SJSA1 (cell line): ENCODE measurements at regions not wholly inside any gene's neighbourhood (a gene's known extent, or its start where the extent isn't known, plus 50 kb on each side); places are given as distances from the start of the nearest gene placed in this dataset.

Experiments
- DNase-seq, 2 experiments: peaks; one replicate each; pipeline ENCODE4 v3.0.0-alpha.2; 2015 to 2020; ENCODE audit warnings: low spot score in 2 of 2, low read depth in 1 of 2
- H3K27ac ChIP-seq: fragments of 250-450 bp; sonication (Bioruptor Pico); 2 replicates; pipeline ENCODE4 v1.5.1; 2020; ENCODE audit warnings: mild to moderate bottlenecking, moderate library complexity
- H3K27me3 ChIP-seq: fragments of 250-450 bp; sonication (Bioruptor Pico); replicated peaks from 2 replicates; pipeline ENCODE4 v1.5.1; 2020; ENCODE audit warnings: mild to moderate bottlenecking, moderate library complexity
- H3K36me3 ChIP-seq: fragments of 250-450 bp; sonication (Bioruptor Pico); 2 replicates; pipeline ENCODE4 v1.5.1; 2020; ENCODE audit warnings: mild to moderate bottlenecking
- H3K4me1 ChIP-seq: fragments of 250-450 bp; sonication (Bioruptor Pico); replicated peaks from 2 replicates; pipeline ENCODE4 v1.6.1; 2021; ENCODE audit warnings: mild to moderate bottlenecking
- H3K4me3 ChIP-seq: fragments of 250-450 bp; sonication (Bioruptor Pico); 2 replicates; pipeline ENCODE4 v1.5.1; 2020; ENCODE audit warnings: mild to moderate bottlenecking
- H3K9me3 ChIP-seq: fragments of 250-450 bp; sonication (Bioruptor Pico); replicated peaks from 2 replicates; pipeline ENCODE4 v1.5.1; 2020; ENCODE audit warnings: mild to moderate bottlenecking

DNA sequence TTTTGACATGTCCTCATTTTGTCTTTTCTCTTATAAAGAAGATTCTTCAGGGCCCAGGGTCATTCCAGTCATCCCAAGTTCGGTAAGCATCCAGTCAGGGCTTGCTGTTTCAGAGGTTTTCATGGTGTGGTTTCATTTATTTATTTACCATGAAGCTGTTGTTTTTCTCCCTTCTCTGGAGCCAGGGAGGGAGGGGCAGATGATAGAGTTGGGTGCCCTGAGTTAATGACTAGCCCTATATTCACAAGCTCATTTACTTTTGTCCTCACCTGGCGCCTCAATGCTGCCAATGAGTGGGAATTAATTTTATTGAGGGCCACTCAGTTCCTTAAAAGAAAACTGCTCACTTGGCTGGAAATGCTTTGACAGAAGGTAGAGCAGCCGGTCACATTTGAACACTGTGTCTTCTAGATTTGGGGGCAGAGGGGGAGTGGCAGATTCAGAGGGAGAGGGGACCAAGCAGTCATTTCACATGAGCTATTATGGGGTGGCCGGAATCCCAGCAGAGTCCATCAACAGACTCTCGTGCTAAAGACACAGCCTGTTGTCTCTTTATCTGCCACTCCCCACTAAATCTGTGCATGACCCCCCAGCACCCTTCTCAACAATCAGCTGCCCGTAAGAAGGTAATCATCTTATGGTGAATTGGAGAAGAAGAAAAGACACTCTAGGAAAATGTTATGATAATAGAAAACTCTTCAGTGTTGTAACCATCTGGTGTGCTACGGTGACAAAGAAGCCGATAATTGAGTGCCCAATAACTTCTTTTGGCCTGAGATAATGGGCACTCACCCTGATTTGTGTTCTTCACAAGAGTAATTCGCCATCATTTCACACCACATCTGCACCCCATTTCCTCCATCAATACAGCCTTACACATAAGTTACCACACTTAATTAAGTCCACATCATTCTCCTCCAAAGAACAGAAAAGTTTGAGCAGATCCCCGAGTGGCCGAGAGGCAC is 573.5 kb upstream of the JAG1 start:
- Histone ChIP-seq H3K27me3 (no peaks in the 10 kb centered on the region), H3K27ac (no peak overlapping the region), H3K4me3 (no peak overlapping the region), H3K9me3 (no peaks in the 10 kb centered on the region), H3K4me1 (no peaks in the 10 kb centered on the region), H3K36me3 (no peaks in the 10 kb centered on the region)
- no peak for DNase-seq

DNA sequence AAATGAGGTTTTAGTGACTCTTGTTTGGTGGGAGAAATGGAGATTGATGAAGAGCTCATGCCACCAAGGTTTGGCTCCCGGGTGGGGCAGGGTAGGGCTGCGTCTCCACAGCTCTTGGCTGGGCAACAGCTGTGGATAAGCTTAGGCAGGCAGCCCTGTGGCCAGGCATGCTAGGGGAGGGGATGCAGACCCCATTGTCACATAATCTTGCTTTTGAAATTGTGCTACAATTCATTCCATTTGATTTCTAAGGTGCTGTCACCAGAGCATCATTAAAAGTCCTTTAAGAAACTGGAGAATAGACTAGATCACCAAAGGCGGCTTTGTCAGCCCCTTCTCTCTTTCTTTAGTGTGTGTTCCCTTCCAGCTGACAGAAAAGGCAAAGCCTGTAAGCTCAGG is 574.2 kb upstream of the JAG1 start:
- Histone ChIP-seq H3K9me3 (no peaks in the 10 kb centered on the region), H3K27me3 (no peaks in the 10 kb centered on the region), H3K36me3 (no peaks in the 10 kb centered on the region), H3K27ac (no peak overlapping the region), H3K4me1 (no peaks in the 10 kb centered on the region), H3K4me3 (no peak overlapping the region)
- DNase-seq = no peak

DNA sequence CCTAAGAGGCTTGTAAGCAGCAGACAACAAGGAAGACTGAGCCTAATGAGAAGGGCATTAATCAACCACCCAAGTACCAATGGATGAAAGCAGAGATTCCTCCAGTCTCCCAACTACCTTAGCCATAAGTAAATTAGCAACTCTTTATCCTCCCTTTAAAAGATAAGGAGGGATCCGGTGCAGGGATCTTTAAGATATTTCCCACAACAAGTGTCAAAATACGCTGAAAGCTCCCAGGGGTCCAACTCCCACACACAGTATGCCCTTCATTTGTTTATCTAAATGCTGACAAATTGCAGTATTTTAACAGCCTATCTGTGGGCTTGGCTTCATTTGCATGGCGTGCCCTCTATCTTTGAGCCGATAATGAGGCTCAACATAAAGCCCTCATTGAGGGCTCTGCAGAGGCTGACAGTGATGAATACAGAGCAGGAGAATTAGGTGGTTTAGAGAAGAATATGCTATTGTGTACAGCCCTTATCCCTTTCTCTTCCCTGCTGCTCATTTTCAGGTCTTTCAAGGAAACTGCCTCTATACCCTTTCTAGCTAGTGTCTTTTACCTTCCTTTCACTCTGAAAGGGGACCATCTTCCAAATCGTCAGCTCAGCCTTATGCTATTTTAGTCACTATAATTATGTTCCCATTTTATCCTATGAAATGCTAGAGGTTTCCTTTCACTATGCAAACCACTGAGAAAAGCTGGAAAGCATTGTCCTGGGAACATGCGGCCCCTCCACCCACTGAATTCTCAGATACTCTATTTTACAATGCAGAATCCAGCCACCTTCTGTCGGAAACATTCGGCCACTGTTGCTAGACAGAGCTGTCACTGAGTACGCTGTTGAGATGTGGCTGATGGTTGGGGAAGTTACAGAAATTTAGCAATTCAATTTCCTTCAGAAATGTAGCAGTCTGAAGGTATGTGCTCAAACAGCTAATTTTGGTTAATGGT is 575.2 kb upstream of the JAG1 start:
- no peak for DNase-seq
- Histone ChIP-seq H3K27me3 (no peaks in the 10 kb centered on the region), H3K27ac (no peak overlapping the region), H3K4me1 (no peaks in the 10 kb centered on the region), H3K36me3 (no peaks in the 10 kb centered on the region), H3K9me3 (no peaks in the 10 kb centered on the region), H3K4me3 (no peak overlapping the region)

DNA sequence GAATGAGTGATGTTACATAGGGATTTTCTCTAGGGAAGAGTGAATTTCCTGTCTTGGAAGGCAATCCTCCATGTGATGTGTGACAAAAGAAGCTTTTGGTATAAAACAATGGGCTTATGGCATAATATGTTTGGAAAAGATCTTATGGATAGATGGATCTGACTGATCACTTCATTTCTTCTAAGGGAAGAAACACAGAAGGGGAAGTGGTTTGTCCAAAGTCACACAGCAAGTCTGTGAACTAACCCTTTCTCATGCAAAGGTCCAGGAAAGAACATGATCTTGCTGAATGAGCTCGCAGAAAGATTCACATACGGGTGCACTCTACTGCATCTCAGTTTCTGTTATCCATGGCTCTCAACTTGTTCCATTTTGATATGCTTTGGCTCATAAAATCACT is 575.9 kb upstream of the JAG1 start:
- no peak overlapping the region for H3K27ac ChIP-seq
- H3K27me3 ChIP-seq = no peaks in the 10 kb centered on the region
- peaks cover 5% of the 10 kb centered on the region for H3K9me3 ChIP-seq
- no peaks in the 10 kb centered on the region for H3K4me1 ChIP-seq
- H3K4me3 ChIP-seq = no peak overlapping the region
- no peak for DNase-seq
- no peaks in the 10 kb centered on the region for H3K36me3 ChIP-seq

DNA sequence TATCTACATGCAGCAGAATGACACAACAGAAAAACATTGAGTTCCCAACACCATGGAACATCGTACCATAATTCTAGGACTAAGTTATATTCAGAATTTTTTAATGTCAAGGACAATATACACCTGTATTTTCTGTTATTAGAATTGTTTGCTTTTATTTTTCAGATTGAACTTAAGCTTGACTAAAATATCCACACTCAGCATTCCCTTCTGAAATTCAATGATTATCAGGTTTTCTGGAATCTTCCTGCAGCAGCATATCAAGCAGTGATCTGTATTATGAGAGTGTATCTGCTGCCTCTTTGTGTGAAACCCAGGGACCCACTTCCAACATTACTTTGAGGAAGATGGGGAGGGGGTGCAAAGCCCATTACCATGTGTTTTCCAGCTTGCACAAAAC is 578.6 kb upstream of the JAG1 start:
- Histone ChIP-seq H3K27me3 (no peaks in the 10 kb centered on the region), H3K36me3 (no peaks in the 10 kb centered on the region), H3K9me3 (peaks cover 5% of the 10 kb centered on the region), H3K27ac (no peak overlapping the region), H3K4me3 (no peak overlapping the region), H3K4me1 (no peaks in the 10 kb centered on the region)
- no peak for DNase-seq

DNA sequence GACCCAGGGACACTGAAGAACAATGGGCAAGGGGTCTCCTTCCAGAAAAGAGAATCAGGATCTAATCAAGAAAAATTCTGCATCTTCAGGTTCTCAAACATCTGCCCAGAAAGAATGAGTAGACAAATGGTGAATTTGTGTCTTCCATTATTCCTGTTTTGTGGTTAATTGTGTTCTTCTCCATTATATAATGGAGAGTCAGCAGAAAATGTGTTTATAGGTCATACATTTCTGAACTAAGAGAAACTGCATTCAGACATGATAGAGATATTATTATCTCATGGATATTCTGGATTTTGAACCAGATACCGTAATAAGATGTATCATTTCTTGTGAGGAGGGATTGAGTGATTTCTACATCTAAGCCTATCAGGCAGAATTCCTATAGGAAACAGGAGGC is 581.7 kb upstream of the JAG1 start:
- peaks cover 5% of the 10 kb centered on the region for H3K9me3 ChIP-seq

DNA sequence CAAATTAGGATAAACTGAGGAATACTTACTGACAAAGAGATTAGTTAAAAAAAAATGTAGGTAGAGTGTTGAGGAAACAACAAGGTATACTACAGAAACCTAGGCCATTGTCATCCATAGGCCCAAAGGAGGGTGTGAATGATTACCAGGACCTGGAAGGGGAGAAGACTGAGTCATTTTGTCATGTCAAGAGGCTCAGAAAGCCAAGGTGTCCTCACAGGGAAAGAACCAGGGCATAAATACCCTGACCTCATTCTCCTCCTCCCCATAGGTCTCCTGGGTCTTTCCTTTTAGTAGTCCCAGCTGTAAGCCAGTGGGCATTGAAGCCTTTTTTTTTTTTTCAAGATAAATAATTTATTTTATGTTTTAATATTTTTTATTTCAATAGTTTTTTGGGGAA is 582.1 kb upstream of the JAG1 start:
- peaks cover 5% of the 10 kb centered on the region for H3K9me3 ChIP-seq
- H3K36me3 ChIP-seq = no peaks in the 10 kb centered on the region
- H3K4me3 ChIP-seq = no peak overlapping the region
- no peak overlapping the region for H3K27ac ChIP-seq
- DNase-seq = no peak
- no peaks in the 10 kb centered on the region for H3K27me3 ChIP-seq
- peaks cover 3% of the 10 kb centered on the region for H3K4me1 ChIP-seq

More for the DNA sequence above, 581.7 kb upstream of the JAG1 start:
- no peak overlapping the region for H3K4me3 ChIP-seq
- H3K27ac ChIP-seq = no peak overlapping the region
- no peak for DNase-seq
- H3K27me3 ChIP-seq = no peaks in the 10 kb centered on the region
- H3K4me1 ChIP-seq = no peaks in the 10 kb centered on the region; the same call in 1 of the 2 replicates
- H3K36me3 ChIP-seq = no peaks in the 10 kb centered on the region

DNA sequence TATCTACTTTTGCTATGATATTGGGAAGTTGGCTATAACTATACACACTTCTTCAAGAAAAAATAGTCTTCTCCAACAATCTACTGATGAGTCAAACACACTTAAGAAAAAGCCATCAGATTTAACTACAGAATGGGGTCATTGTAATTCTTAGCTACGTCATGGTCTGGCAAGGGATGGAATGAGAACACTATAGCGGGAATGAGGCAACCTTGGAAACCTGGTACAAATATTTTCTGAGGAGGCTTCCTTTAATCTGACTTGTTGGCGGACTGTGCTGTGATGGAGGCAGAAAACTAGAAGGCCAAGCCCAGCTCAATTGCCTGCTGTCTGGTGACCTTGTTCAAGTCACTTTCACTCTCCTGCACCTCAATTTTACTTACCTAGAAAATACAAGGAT is 586.8 kb upstream of the JAG1 start:
- no peaks in the 10 kb centered on the region for H3K36me3 ChIP-seq
- H3K4me1 ChIP-seq = peaks cover 16% of the 10 kb centered on the region
- H3K27ac ChIP-seq = no peak overlapping the region
- no peak for DNase-seq
- no peak overlapping the region for H3K4me3 ChIP-seq
- no peaks in the 10 kb centered on the region; the same call in 1 of the 2 replicates for H3K9me3 ChIP-seq
- H3K27me3 ChIP-seq = no peaks in the 10 kb centered on the region

DNA sequence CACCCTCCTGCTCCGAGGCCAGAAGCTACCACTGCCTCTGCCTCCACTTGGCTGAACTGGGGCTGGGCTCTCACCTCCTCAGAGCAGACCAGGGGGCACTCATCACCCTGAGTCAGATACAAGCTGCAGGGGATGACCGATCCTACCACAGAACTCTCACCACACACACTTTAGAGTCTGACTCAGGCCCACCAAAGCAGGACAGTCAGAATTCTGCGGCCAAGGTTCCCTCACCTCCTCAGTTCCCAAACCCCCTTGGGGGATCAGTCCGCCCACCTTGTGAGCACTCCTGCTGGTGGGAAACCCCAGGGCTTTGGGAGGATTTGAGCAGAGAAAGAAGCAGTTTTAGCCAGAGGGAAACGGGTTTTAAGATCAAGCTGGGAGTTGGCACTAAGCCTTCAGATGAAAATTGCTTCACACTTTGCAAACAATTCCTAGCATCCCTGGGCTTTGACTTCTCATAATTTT is 587.8 kb upstream of the JAG1 start:
- DNase-seq = peak; percentile 76 to 81
- peak overlapping the region; percentile 35 for H3K27ac ChIP-seq

DNA sequence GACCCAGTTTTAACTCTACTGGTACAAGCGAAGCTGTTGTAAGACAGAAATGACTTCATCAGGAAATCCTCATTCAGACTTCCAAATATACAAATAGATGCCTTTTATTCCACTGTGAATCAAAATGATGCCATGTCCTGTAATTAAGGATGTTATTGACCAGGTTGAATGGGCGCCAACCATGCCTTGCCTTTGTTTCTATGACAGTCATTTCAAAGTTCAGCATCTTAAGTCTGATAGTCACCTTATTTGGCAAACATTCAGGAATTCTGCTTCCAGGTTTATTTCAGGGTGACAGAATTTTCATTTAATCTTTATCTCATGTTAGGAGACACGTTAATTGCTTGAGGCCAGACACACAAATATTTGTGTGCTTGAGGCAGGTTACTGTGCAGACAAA is 592.8 kb upstream of the JAG1 start:
- Histone ChIP-seq H3K4me3 (no peak overlapping the region), H3K36me3 (no peaks in the 10 kb centered on the region), H3K9me3 (no peaks in the 10 kb centered on the region), H3K4me1 (peaks cover 28% of the 10 kb centered on the region), H3K27ac (0 out of 2 replicates have a peak overlapping the region, but pooled peaks have one; percentile 9), H3K27me3 (no peaks in the 10 kb centered on the region)
- DNase-seq = peak in 1 of 2 experiments; percentile 16

More for the DNA sequence above, 587.8 kb upstream of the JAG1 start:
- H3K9me3 ChIP-seq = no peaks in the 10 kb centered on the region
- no peak overlapping the region for H3K4me3 ChIP-seq
- H3K27me3 ChIP-seq = no peaks in the 10 kb centered on the region
- H3K4me1 ChIP-seq = peaks cover 22% of the 10 kb centered on the region
- H3K36me3 ChIP-seq = no peaks in the 10 kb centered on the region

DNA sequence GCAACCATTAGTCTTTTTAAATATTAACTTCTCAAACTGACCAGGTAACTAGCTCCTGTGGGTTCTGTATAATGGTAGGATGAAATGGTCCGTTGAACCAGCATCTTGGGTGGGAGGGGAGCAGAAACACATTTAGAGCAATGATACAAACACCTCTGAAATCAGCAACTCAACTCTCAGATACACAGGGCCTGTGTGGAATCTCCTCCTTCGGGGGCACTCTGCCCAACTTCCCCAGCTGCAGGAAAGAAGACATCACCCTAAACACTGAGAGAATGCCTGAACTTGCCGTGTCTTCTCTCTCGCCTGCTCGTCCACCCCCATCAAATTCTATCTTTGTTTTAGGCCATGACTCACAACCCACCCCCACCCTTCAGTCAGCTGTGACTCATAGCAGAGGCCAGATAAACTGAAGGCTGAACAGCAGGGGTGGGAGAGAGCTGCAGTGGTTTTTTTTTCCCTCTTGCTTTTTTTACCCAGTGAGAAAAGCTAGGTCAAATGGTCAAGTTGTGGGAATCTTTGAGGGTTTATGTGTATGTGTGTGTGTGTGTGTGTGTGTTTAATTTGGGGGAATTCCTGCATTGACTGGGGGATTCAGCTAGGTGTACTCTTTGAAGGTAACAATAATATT is 593.4 kb upstream of the JAG1 start:
- no peaks in the 10 kb centered on the region for H3K36me3 ChIP-seq
- H3K27ac ChIP-seq = peak overlapping the region; percentile 31
- no peaks in the 10 kb centered on the region for H3K9me3 ChIP-seq
- peaks cover 22% of the 10 kb centered on the region for H3K4me1 ChIP-seq
- DNase-seq = peak; percentile 87 to 97
- no peak overlapping the region for H3K4me3 ChIP-seq
- no peaks in the 10 kb centered on the region for H3K27me3 ChIP-seq

DNA sequence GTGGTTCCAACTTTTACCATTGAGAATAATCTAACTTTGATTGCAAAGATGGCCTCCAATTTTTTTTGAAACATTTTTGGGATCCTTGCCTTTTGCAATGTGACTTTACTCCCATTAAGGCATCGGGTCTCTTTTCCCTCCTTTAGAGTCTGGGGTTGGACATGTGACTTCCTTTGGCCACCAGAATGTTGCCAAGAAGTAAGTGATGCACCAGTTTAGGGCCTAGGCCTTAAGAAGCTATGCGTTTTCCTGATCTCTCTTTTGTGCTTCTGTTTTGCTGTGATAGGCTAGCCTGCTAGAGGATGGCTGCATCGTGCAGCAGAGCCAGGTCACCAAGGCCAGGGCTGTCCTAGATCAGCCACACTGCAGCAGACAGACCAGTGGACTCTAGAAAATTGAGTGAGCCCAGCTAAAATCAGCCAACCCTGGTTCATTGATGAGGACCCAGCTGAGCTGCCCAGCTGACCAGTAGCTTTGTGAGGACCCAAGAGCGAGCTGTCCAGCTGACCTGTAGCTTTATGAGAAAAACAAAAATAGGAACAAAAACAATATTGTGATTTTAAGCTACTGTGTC is 594.0 kb upstream of the JAG1 start:
- no peaks in the 10 kb centered on the region for H3K27me3 ChIP-seq
- H3K27ac ChIP-seq = peak overlapping the region; percentile 31
- H3K4me1 ChIP-seq = peaks cover 22% of the 10 kb centered on the region
- no peak overlapping the region for H3K4me3 ChIP-seq
- no peaks in the 10 kb centered on the region for H3K36me3 ChIP-seq
- no peaks in the 10 kb centered on the region for H3K9me3 ChIP-seq
- no peak for DNase-seq

DNA sequence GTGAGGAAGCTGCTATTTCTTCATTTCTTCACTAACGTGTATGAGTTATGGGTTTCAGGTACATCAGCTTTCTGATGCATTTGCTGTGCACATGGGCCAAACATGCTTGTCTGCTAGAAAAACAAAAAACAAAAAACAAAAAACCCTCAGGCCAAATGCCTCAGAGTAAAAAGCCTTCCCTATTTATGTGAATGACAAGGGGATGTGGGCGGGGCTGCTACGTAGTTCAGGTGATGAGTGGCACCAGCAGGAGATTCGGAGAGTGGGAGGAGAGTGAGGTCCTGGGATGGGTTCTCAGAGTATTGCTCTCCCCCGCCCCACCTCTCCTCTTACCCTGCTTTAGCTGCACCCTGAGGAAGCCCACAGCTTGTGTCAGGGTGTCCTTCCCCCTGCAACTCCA is 596.8 kb upstream of the JAG1 start:
- Histone ChIP-seq H3K27me3 (no peaks in the 10 kb centered on the region), H3K4me3 (no peak overlapping the region), H3K36me3 (no peaks in the 10 kb centered on the region), H3K4me1 (peaks cover 22% of the 10 kb centered on the region), H3K9me3 (no peaks in the 10 kb centered on the region), H3K27ac (no peak overlapping the region)
- DNase-seq = no peak
